ENCODE measurements at regions not wholly inside any gene's neighbourhood (a gene's known extent, or its start where the extent isn't known, plus 50 kb on each side); places are given as distances from the start of the nearest gene placed in this dataset.

GRCh38 chr10:28785018-28785417 lies 107.7 kb downstream of the BAMBI start:
- Histone ChIP-seq H3K4me2 (no peak overlapping the region), H3K27me3 (ENCODE audit: insufficient read depth, low read depth) (no peaks in the 10 kb centered on the region), H3K27ac (no peak overlapping the region)

DNA sequence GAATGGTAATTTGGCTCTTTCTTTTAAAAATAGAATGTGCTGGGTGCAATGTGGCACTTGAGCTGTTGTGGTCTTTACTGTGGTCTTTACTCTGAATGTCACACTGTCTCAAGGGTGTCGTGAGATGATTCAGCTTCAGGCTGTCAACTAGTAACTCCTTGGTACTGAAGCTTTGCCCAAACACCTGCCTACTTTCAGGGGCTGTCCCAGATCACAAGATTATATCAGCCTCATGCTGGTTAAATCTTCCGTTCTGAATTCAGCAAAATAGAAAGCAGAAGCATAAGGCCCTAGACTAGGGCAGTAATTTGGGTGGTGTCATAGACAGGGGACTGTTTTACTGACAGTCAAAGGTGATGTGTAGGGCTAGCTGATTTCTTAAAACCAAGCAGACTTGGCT lies 110.9 kb downstream of the BAMBI start:
- TF ChIP-seq, protein P1, sequence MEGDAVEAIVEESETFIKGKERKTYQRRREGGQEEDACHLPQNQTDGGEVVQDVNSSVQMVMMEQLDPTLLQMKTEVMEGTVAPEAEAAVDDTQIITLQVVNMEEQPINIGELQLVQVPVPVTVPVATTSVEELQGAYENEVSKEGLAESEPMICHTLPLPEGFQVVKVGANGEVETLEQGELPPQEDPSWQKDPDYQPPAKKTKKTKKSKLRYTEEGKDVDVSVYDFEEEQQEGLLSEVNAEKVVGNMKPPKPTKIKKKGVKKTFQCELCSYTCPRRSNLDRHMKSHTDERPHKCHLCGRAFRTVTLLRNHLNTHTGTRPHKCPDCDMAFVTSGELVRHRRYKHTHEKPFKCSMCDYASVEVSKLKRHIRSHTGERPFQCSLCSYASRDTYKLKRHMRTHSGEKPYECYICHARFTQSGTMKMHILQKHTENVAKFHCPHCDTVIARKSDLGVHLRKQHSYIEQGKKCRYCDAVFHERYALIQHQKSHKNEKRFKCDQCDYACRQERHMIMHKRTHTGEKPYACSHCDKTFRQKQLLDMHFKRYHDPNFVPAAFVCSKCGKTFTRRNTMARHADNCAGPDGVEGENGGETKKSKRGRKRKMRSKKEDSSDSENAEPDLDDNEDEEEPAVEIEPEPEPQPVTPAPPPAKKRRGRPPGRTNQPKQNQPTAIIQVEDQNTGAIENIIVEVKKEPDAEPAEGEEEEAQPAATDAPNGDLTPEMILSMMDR (conservative IDR thresholded peaks at IDR 0.05; ENCODE audit: low read depth, low read length) = no peak
- Histone ChIP-seq H3K27me3 (ENCODE audit: insufficient read depth, low read depth) (no peaks in the 10 kb centered on the region), H3K4me3 (IDR thresholded peaks at IDR 0.05; ENCODE audit: insufficient read depth, low read depth, low read length) (no peak overlapping the region), H3K27ac (no peak overlapping the region), H3K4me2 (peak overlapping the region; percentile 14; the same call in 1 of the 2 replicates), H3K79me2 (ENCODE audit: insufficient read depth, low read depth) (no peaks in the 10 kb centered on the region), H2AFZ (ENCODE audit: low read depth) (no peak overlapping the region; the same call in 1 of the 2 replicates), H3K9ac (no peak overlapping the region), H3K36me3 (ENCODE audit: insufficient read depth) (no peaks in the 10 kb centered on the region), H3K4me1 (ENCODE audit: low read depth, poor library complexity, severe bottlenecking) (peaks cover 14% of the 10 kb centered on the region), H4K20me1 (ENCODE audit: insufficient read depth) (no peaks in the 10 kb centered on the region)

More at GRCh38 chr10:28785018-28785417, 107.7 kb downstream of the BAMBI start:
- Histone ChIP-seq H2AFZ (ENCODE audit: low read depth) (no peak overlapping the region), H3K36me3 (ENCODE audit: insufficient read depth) (no peaks in the 10 kb centered on the region), H3K9ac (no peak overlapping the region), H3K79me2 (ENCODE audit: insufficient read depth, low read depth) (no peaks in the 10 kb centered on the region), H4K20me1 (ENCODE audit: insufficient read depth) (no peaks in the 10 kb centered on the region), H3K4me1 (ENCODE audit: low read depth, poor library complexity, severe bottlenecking) (peaks cover 14% of the 10 kb centered on the region), H3K4me3 (IDR thresholded peaks at IDR 0.05; ENCODE audit: insufficient read depth, low read depth, low read length) (no peak overlapping the region)
- TF ChIP-seq, protein P1 (conservative IDR thresholded peaks at IDR 0.05; ENCODE audit: low read depth, low read length) = no peak

DNA sequence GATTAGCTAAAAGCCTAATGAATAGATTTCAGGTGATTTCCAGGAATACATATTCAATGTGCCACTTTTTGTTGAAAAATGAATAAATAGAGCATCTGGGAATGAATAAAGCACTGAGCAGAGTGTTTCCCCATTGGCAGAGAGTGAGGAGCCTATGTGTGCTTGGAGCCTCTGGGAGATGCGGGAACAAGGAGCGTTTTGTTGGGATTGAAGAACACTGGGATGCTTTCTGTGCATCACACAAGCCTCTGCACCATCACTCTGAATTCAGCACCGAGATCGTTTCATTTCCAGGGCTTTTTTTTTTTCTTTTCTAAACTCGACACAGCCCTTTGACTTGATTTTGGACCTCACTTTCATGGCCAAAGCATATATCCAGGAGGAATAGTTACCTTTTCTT lies 111.4 kb downstream of the BAMBI start:
- no peaks in the 10 kb centered on the region for H3K36me3 ChIP-seq (ENCODE audit: insufficient read depth)
- no peak overlapping the region for H3K9ac ChIP-seq
- no peaks in the 10 kb centered on the region for H4K20me1 ChIP-seq (ENCODE audit: insufficient read depth)
- H3K4me3 ChIP-seq (IDR thresholded peaks at IDR 0.05; ENCODE audit: insufficient read depth, low read depth, low read length) = no peak overlapping the region
- H2AFZ ChIP-seq (ENCODE audit: low read depth) = no peak overlapping the region
- H3K27me3 ChIP-seq (ENCODE audit: insufficient read depth, low read depth) = no peaks in the 10 kb centered on the region
- H3K79me2 ChIP-seq (ENCODE audit: insufficient read depth, low read depth) = no peaks in the 10 kb centered on the region
- TF ChIP-seq, protein P1 (conservative IDR thresholded peaks at IDR 0.05; ENCODE audit: low read depth, low read length) = no peak
- no peak overlapping the region for H3K4me2 ChIP-seq
- no peak overlapping the region for H3K27ac ChIP-seq
- peaks cover 14% of the 10 kb centered on the region for H3K4me1 ChIP-seq (ENCODE audit: low read depth, poor library complexity, severe bottlenecking)

DNA sequence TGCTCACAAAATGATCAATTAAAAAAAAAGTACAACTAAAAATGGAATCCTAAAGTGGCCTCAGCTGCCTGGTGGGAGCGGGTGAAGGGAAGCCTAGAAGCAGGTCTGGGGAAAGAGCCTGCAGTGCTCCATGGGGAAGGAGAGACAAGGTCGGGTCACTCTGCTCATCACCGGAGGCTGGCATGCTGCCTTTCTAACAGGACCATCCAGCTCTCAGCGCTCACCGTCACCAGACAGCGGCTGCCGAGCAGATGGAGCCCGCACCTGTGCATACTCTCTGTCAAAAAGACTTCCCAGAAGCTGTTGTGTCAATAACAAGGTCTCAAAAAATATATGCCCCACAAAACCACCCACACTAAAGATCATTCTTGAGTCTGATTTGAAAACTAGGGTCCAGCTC lies 112.8 kb downstream of the BAMBI start:
- Histone ChIP-seq H3K4me2 (no peak overlapping the region), H3K4me3 (IDR thresholded peaks at IDR 0.05; ENCODE audit: insufficient read depth, low read depth, low read length) (no peak overlapping the region), H3K79me2 (ENCODE audit: insufficient read depth, low read depth) (no peaks in the 10 kb centered on the region), H3K27me3 (ENCODE audit: insufficient read depth, low read depth) (no peaks in the 10 kb centered on the region), H3K36me3 (ENCODE audit: insufficient read depth) (no peaks in the 10 kb centered on the region), H4K20me1 (ENCODE audit: insufficient read depth) (no peaks in the 10 kb centered on the region), H3K4me1 (ENCODE audit: low read depth, poor library complexity, severe bottlenecking) (peaks cover 14% of the 10 kb centered on the region), H2AFZ (ENCODE audit: low read depth) (no peak overlapping the region), H3K27ac (no peak overlapping the region), H3K9ac (no peak overlapping the region)
- TF ChIP-seq, protein P1 (conservative IDR thresholded peaks at IDR 0.05; ENCODE audit: low read depth, low read length) = no peak

Data from KMS-11 (cell line).